ENCODE measurements at regions not wholly inside any gene's neighbourhood (a gene's known extent, or its start where the extent isn't known, plus 50 kb on each side); places are given as distances from the start of the nearest gene placed in this dataset.

DNA sequence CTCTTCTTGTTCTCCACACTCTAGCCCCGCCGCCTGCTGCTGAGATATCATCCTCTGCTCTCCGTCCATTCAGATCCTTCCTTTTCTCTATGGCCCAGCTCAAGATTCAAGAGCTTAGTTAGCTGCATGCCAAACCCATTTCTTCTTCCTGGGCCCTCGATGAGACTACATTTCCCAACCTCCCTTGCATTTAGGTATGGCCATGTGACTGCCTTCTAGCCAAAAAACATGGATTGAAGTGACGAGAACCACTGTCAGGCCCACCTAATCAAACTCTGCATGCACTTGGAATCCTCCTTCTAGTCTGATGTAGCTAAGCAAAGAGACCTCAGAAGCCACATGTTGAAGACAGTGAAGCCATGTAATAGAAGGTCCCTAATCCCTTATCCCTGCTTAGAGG is 308.2 kb downstream of the VPS13C start:
- no peak overlapping the region for H3K9ac ChIP-seq (ENCODE audit: low read length)
- H2AFZ ChIP-seq (ENCODE audit: low read depth, low read length): no peak overlapping the region
- H3K4me1 ChIP-seq (ENCODE audit: low read length): no peaks in the 10 kb centered on the region
- no peak overlapping the region for H3K27ac ChIP-seq (ENCODE audit: low read length)
- TF ChIP-seq EZH2phosphoT487 (IDR thresholded peaks at IDR 0.05; ENCODE audit: low read depth): no peak
- TF ChIP-seq, protein P1, sequence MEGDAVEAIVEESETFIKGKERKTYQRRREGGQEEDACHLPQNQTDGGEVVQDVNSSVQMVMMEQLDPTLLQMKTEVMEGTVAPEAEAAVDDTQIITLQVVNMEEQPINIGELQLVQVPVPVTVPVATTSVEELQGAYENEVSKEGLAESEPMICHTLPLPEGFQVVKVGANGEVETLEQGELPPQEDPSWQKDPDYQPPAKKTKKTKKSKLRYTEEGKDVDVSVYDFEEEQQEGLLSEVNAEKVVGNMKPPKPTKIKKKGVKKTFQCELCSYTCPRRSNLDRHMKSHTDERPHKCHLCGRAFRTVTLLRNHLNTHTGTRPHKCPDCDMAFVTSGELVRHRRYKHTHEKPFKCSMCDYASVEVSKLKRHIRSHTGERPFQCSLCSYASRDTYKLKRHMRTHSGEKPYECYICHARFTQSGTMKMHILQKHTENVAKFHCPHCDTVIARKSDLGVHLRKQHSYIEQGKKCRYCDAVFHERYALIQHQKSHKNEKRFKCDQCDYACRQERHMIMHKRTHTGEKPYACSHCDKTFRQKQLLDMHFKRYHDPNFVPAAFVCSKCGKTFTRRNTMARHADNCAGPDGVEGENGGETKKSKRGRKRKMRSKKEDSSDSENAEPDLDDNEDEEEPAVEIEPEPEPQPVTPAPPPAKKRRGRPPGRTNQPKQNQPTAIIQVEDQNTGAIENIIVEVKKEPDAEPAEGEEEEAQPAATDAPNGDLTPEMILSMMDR (IDR thresholded peaks at IDR 0.05; ENCODE audit: low read depth, low read length): no peak
- no peaks in the 10 kb centered on the region for H4K20me1 ChIP-seq (ENCODE audit: insufficient read depth, low read length)
- no peaks in the 10 kb centered on the region for H3K36me3 ChIP-seq (replicated peaks; ENCODE audit: low read depth, low read length)
- H3K4me3 ChIP-seq (ENCODE audit: low read length): no peak overlapping the region
- no peaks in the 10 kb centered on the region for H3K79me2 ChIP-seq (ENCODE audit: low read length)
- no peak overlapping the region for H3K4me2 ChIP-seq (ENCODE audit: low read length)
- H3K9me3 ChIP-seq (ENCODE audit: insufficient read depth, low read length): no peaks in the 10 kb centered on the region
- H3K27me3 ChIP-seq (ENCODE audit: low read depth, low read length): no peaks in the 10 kb centered on the region

DNA sequence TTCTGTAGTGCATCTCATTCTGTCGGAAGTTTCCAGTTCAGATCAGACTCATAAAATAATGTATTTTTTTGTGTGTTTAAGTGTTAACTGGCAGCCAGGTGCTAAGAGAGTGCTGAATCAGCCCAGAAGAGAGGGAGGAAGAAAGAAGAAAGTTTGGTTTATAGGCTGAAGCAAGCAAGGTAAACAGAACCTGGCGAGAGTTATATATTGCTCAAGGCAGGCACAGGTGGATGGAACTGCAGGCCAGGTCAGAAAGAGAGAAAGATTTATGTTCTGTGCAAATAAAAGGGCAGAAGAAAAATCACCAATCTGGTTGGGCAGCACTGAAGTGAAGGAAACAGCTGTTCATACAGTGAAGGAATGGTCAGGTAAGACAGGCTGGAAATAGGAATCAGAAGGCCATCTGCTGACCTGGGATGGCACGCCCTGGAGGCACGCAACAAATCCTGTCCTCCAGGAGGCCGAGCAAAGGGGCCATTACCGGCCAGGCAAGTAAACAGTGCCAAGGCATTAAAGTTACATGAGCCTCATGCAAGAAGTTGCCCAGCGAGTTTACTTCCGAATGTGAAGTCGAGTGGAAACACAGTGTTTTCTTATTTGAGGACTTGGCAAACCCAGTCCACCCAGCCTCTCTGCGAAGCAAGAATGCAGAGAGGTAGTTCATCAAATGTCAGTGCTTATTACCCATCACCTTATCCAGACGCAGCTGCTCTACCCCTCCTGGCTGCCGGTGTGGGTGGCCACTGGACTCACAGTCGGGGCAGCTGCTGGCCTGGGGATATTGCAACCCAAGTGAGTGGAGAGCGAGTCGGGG is 309.8 kb downstream of the VPS13C start:
- H3K27ac ChIP-seq (ENCODE audit: low read length): no peak overlapping the region
- no peak overlapping the region for H2AFZ ChIP-seq (ENCODE audit: low read depth, low read length)
- H3K4me3 ChIP-seq (ENCODE audit: low read length): no peak overlapping the region
- no peaks in the 10 kb centered on the region for H3K79me2 ChIP-seq (ENCODE audit: low read length)
- H3K4me1 ChIP-seq (ENCODE audit: low read length): no peaks in the 10 kb centered on the region
- TF ChIP-seq, protein P1 (IDR thresholded peaks at IDR 0.05; ENCODE audit: low read depth, low read length): no peak
- TF ChIP-seq EZH2phosphoT487 (IDR thresholded peaks at IDR 0.05; ENCODE audit: low read depth): no peak
- H4K20me1 ChIP-seq (ENCODE audit: insufficient read depth, low read length): no peaks in the 10 kb centered on the region
- no peak overlapping the region for H3K4me2 ChIP-seq (ENCODE audit: low read length)
- no peaks in the 10 kb centered on the region for H3K9me3 ChIP-seq (ENCODE audit: insufficient read depth, low read length)
- H3K9ac ChIP-seq (ENCODE audit: low read length): no peak overlapping the region
- H3K36me3 ChIP-seq (replicated peaks; ENCODE audit: low read depth, low read length): no peaks in the 10 kb centered on the region
- peaks cover 5% of the 10 kb centered on the region; the same call in 1 of the 2 replicates for H3K27me3 ChIP-seq (ENCODE audit: low read depth, low read length)

DNA sequence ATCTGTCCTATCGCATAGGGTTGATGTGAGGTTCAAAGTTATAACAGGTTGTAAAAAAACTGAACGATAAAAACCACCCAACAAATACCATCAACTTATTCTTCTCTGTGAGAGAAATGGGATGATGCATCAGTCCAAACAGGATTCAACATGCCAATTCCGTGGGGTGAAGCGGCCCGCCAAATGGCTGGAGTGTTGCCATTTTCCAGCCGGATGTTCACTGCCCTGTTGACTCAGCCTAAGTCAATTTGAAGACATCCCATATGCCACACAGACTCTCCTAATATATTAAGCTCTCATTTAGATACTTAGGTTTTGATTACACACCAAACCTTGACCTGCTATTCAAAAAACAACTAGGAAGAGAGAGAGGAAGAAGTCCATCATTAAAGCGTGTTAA is 311.1 kb downstream of the VPS13C start:
- no peak overlapping the region for H3K4me3 ChIP-seq (ENCODE audit: low read length)
- H3K79me2 ChIP-seq (ENCODE audit: low read length): no peaks in the 10 kb centered on the region
- TF ChIP-seq, protein P1 (IDR thresholded peaks at IDR 0.05; ENCODE audit: low read depth, low read length): no peak
- TF ChIP-seq EZH2phosphoT487 (IDR thresholded peaks at IDR 0.05; ENCODE audit: low read depth): no peak
- H3K4me2 ChIP-seq (ENCODE audit: low read length): no peak overlapping the region
- H3K27me3 ChIP-seq (ENCODE audit: low read depth, low read length): peaks cover 8% of the 10 kb centered on the region; the same call in 1 of the 2 replicates
- H3K9ac ChIP-seq (ENCODE audit: low read length): no peak overlapping the region
- no peaks in the 10 kb centered on the region for H3K9me3 ChIP-seq (ENCODE audit: insufficient read depth, low read length)
- no peaks in the 10 kb centered on the region for H3K36me3 ChIP-seq (replicated peaks; ENCODE audit: low read depth, low read length)
- H3K4me1 ChIP-seq (ENCODE audit: low read length): no peaks in the 10 kb centered on the region
- no peak overlapping the region for H3K27ac ChIP-seq (ENCODE audit: low read length)
- no peak overlapping the region for H2AFZ ChIP-seq (ENCODE audit: low read depth, low read length)
- no peaks in the 10 kb centered on the region for H4K20me1 ChIP-seq (ENCODE audit: insufficient read depth, low read length)

DNA sequence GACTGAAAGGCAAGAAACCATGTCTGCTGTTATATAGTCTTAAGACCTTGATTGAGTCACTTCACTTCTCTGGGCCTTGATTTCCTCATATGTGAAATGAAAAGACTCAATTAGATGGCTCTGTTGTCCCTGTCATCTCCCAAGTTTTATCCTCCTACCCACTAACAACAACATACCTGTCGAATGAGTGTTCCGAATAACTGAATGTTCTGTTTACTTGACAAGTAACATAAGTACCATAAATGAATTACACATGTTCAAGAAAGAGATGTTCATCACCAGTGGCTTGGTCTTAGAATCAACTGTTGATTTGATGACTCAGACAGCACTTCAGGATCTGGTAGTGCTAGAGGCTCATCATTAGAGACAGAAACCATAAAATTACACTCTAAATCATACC is 311.7 kb downstream of the VPS13C start:
- H3K9me3 ChIP-seq (ENCODE audit: insufficient read depth, low read length): no peaks in the 10 kb centered on the region
- no peak overlapping the region for H3K4me3 ChIP-seq (ENCODE audit: low read length)
- no peaks in the 10 kb centered on the region for H3K79me2 ChIP-seq (ENCODE audit: low read length)
- TF ChIP-seq, protein P1 (IDR thresholded peaks at IDR 0.05; ENCODE audit: low read depth, low read length): no peak
- no peak for TF ChIP-seq EZH2phosphoT487 (IDR thresholded peaks at IDR 0.05; ENCODE audit: low read depth)
- no peak overlapping the region for H3K9ac ChIP-seq (ENCODE audit: low read length)
- H3K27ac ChIP-seq (ENCODE audit: low read length): no peak overlapping the region
- H3K4me2 ChIP-seq (ENCODE audit: low read length): no peak overlapping the region
- no peaks in the 10 kb centered on the region for H3K4me1 ChIP-seq (ENCODE audit: low read length)
- peaks cover 8% of the 10 kb centered on the region; the same call in 1 of the 2 replicates for H3K27me3 ChIP-seq (ENCODE audit: low read depth, low read length)
- H4K20me1 ChIP-seq (ENCODE audit: insufficient read depth, low read length): no peaks in the 10 kb centered on the region
- H3K36me3 ChIP-seq (replicated peaks; ENCODE audit: low read depth, low read length): no peaks in the 10 kb centered on the region
- no peak overlapping the region for H2AFZ ChIP-seq (ENCODE audit: low read depth, low read length)

Measured in OCI-LY3 (cell line).